ENCODE measurements at regions not wholly inside any gene's neighbourhood (a gene's known extent, or its start where the extent isn't known, plus 50 kb on each side); places are given as distances from the start of the nearest gene placed in this dataset.

- Mint-ChIP-seq H3K4me3 (ENCODE audit: unreplicated experiment) (no peak overlapping the region), H3K9me3 (ENCODE audit: unreplicated experiment) (no peaks in the 10 kb centered on the region), H3K27me3 (ENCODE audit: insufficient read depth, unreplicated experiment) (no peaks in the 10 kb centered on the region), H3K4me1 (ENCODE audit: low read depth, unreplicated experiment) (no peaks in the 10 kb centered on the region), H3K27ac (ENCODE audit: unreplicated experiment) (no peak overlapping the region), H3K36me3 (ENCODE audit: insufficient read depth, unreplicated experiment) (no peaks in the 10 kb centered on the region)
- CTCF ChIA-PET = no interaction called here
- BruUV-seq (replicated peaks) = no TSS peak
- no peak for DNase-seq
- Histone ChIP-seq H3K27me3 (replicated peaks; ENCODE audit: control insufficient read depth, insufficient read depth, low read length) (no peaks in the 10 kb centered on the region), H3K9me3 (no peaks in the 10 kb centered on the region), H3K4me3 (ENCODE audit: low read depth, low read length) (no peak overlapping the region), H3K36me3 (ENCODE audit: control insufficient read depth, insufficient read depth, low read length) (no peaks in the 10 kb centered on the region), H3K4me1 (no peaks in the 10 kb centered on the region)
- POLR2A ChIA-PET = no interaction called here
- TF ChIP-seq CTCF (IDR thresholded peaks at IDR 0.05; ENCODE audit: insufficient read depth in 1 of 2, low read depth in 1 of 2, low read length in 1 of 2, severe bottlenecking in 1 of 2, unreplicated experiment in 1 of 2) = no peak
- intact Hi-C loops (cut with micrococcal nuclease; ENCODE audit: unreplicated experiment) = no loop called here
Observed at GRCh38 chr13:73532987-73533510, 474.2 kb downstream of the KLF5 start.

GRCh38 chr13:73532582-73532981 is 473.8 kb downstream of the KLF5 start:
- ChIA-PET CTCF (no interaction called here), POLR2A (no interaction called here)
- Mint-ChIP-seq H3K9me3 (ENCODE audit: unreplicated experiment) (no peaks in the 10 kb centered on the region), H3K4me3 (ENCODE audit: unreplicated experiment) (no peak overlapping the region), H3K27ac (ENCODE audit: unreplicated experiment) (no peak overlapping the region), H3K36me3 (ENCODE audit: insufficient read depth, unreplicated experiment) (no peaks in the 10 kb centered on the region), H3K4me1 (ENCODE audit: low read depth, unreplicated experiment) (no peaks in the 10 kb centered on the region), H3K27me3 (ENCODE audit: insufficient read depth, unreplicated experiment) (no peaks in the 10 kb centered on the region)
- no TSS peak for BruUV-seq (replicated peaks)
- Histone ChIP-seq H3K4me1 (no peaks in the 10 kb centered on the region), H3K27me3 (replicated peaks; ENCODE audit: control insufficient read depth, insufficient read depth, low read length) (no peaks in the 10 kb centered on the region), H3K9me3 (no peaks in the 10 kb centered on the region), H3K4me3 (ENCODE audit: low read depth, low read length) (no peak overlapping the region), H3K36me3 (ENCODE audit: control insufficient read depth, insufficient read depth, low read length) (no peaks in the 10 kb centered on the region)
- intact Hi-C loops (cut with micrococcal nuclease; ENCODE audit: unreplicated experiment) = no loop called here
- DNase-seq = no peak
- no peak for TF ChIP-seq CTCF (IDR thresholded peaks at IDR 0.05; ENCODE audit: insufficient read depth in 1 of 2, low read depth in 1 of 2, low read length in 1 of 2, severe bottlenecking in 1 of 2, unreplicated experiment in 1 of 2)

GRCh38 chr13:73531014-73531413 is 472.2 kb downstream of the KLF5 start:
- H3K4me3 Mint-ChIP-seq (ENCODE audit: unreplicated experiment) = no peak overlapping the region

More at GRCh38 chr13:73531014-73531413, 472.2 kb downstream of the KLF5 start:
- Histone ChIP-seq H3K36me3 (ENCODE audit: control insufficient read depth, insufficient read depth, low read length) (no peaks in the 10 kb centered on the region), H3K27me3 (replicated peaks; ENCODE audit: control insufficient read depth, insufficient read depth, low read length) (no peaks in the 10 kb centered on the region), H3K9me3 (no peaks in the 10 kb centered on the region), H3K4me1 (no peaks in the 10 kb centered on the region), H3K4me3 (ENCODE audit: low read depth, low read length) (no peak overlapping the region)
- Mint-ChIP-seq H3K27ac (ENCODE audit: unreplicated experiment) (no peak overlapping the region), H3K27me3 (ENCODE audit: insufficient read depth, unreplicated experiment) (no peaks in the 10 kb centered on the region), H3K9me3 (ENCODE audit: unreplicated experiment) (no peaks in the 10 kb centered on the region), H3K4me1 (ENCODE audit: low read depth, unreplicated experiment) (no peaks in the 10 kb centered on the region), H3K36me3 (ENCODE audit: insufficient read depth, unreplicated experiment) (no peaks in the 10 kb centered on the region)
- ChIA-PET POLR2A (no interaction called here), CTCF (no interaction called here)
- intact Hi-C loops (cut with micrococcal nuclease; ENCODE audit: unreplicated experiment) = no loop called here
- TF ChIP-seq CTCF (IDR thresholded peaks at IDR 0.05; ENCODE audit: insufficient read depth in 1 of 2, low read depth in 1 of 2, low read length in 1 of 2, severe bottlenecking in 1 of 2, unreplicated experiment in 1 of 2) = no peak
- no TSS peak for BruUV-seq (replicated peaks)
- DNase-seq = no peak

All from Caco-2 (cell line).